ENCODE measurements at regions not wholly inside any gene's neighbourhood (a gene's known extent, or its start where the extent isn't known, plus 50 kb on each side); places are given as distances from the start of the nearest gene placed in this dataset.

GRCh38 chr6:44038543-44039065, 88.6 kb downstream of the MRPL14 start:
- no peak for TF ChIP-seq JUND (IDR thresholded peaks at IDR 0.05)
- TF ChIP-seq CEBPB (IDR thresholded peaks at IDR 0.05; ENCODE audit: low read depth): no peak
- TF ChIP-seq RAD21 (IDR thresholded peaks at IDR 0.05; ENCODE audit: low read depth): no peak
- TF ChIP-seq SRF (IDR thresholded peaks at IDR 0.05; ENCODE audit: low read depth): no peak
- TF ChIP-seq TCF7L2 (IDR thresholded peaks at IDR 0.05; ENCODE audit: borderline replicate concordance, extremely low read depth, insufficient read depth, insufficient read length): no peak
- TF ChIP-seq SP1 (IDR thresholded peaks at IDR 0.05; ENCODE audit: low read depth): no peak
- TF ChIP-seq, protein P1, sequence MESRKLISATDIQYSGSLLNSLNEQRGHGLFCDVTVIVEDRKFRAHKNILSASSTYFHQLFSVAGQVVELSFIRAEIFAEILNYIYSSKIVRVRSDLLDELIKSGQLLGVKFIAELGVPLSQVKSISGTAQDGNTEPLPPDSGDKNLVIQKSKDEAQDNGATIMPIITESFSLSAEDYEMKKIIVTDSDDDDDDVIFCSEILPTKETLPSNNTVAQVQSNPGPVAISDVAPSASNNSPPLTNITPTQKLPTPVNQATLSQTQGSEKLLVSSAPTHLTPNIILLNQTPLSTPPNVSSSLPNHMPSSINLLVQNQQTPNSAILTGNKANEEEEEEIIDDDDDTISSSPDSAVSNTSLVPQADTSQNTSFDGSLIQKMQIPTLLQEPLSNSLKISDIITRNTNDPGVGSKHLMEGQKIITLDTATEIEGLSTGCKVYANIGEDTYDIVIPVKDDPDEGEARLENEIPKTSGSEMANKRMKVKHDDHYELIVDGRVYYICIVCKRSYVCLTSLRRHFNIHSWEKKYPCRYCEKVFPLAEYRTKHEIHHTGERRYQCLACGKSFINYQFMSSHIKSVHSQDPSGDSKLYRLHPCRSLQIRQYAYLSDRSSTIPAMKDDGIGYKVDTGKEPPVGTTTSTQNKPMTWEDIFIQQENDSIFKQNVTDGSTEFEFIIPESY (IDR thresholded peaks at IDR 0.05; ENCODE audit: extremely low read depth, insufficient replicate concordance, low read length): no peak
- no peak for TF ChIP-seq POLR2A (IDR thresholded peaks at IDR 0.05; ENCODE audit: borderline replicate concordance, extremely low read depth, insufficient read depth, insufficient read length)
- no peak for TF ChIP-seq CBX3 (IDR thresholded peaks at IDR 0.05; ENCODE audit: low read depth)
- intact Hi-C loops (cut with micrococcal nuclease): no loop called here
- Histone ChIP-seq H2AFZ (ENCODE audit: low read depth, low read length, poor library complexity, severe bottlenecking) (no peak overlapping the region), H3K4me1 (ENCODE audit: control insufficient read depth in 1 of 2, insufficient read depth in 2 of 2, low read length in 2 of 2) (peaks cover 57 to 86% of the 10 kb centered on the region in 2 experiments), H3K36me3 (ENCODE audit: control insufficient read depth in 1 of 2, insufficient read depth in 2 of 2, low read length in 2 of 2) (no peaks in the 10 kb centered on the region), H3K4me3 (replicated peaks in 1 of 2; ENCODE audit: low read depth in 1 of 2, low read length in 2 of 2) (no peak overlapping the region), H3K9ac (ENCODE audit: low read length) (peak overlapping the region; percentile 9), H3K4me2 (ENCODE audit: low read length) (peak overlapping the region; percentile 40), H3K27me3 (ENCODE audit: insufficient read depth, low read length) (no peaks in the 10 kb centered on the region), H3K9me2 (ENCODE audit: insufficient read depth) (no peaks in the 10 kb centered on the region), H3K27ac (ENCODE audit: low read depth, low read length) (no peak overlapping the region; the same call in 1 of the 2 replicates), H3K9me3 (ENCODE audit: control insufficient read depth in 1 of 2, insufficient read depth in 1 of 2, low read depth in 1 of 2, low read length in 2 of 2) (no peaks in the 10 kb centered on the region), H3K79me2 (ENCODE audit: insufficient read depth, low read length) (no peaks in the 10 kb centered on the region), H4K20me1 (ENCODE audit: insufficient read depth) (no peaks in the 10 kb centered on the region)
- ATAC-seq (no peak), DNase-seq (ENCODE audit: low read depth, low spot score) (no peak)
- ChIA-PET RAD21 (ENCODE audit: low non-redundant PET in 1 of 2, low total read pairs in 2 of 2, uncharacterized antibody in 2 of 2, unreplicated experiment in 2 of 2) (no interaction called here), POLR2A (interaction anchor here (1.1 to 2.2 kb wide), 2 partner anchors 20 to 38 kb away, joined by 3 to 7 read pairs; no protein-coding TSS in a partner anchor), CTCF (no interaction called here)
- no TSS peak for BruUV-seq (replicated peaks)

Measured in HCT116 (cell line).